Testis (tissue), 2 donors: ENCODE measurements at regions not wholly inside any gene's neighbourhood (a gene's known extent, or its start where the extent isn't known, plus 50 kb on each side); places are given as distances from the start of the nearest gene placed in this dataset.

ENCODE experiments used
- DNase-seq: peaks from one replicate; pipeline ENCODE4 v3.0.0-alpha.2; 2019
- H3K27ac ChIP-seq, 2 donors: fragments of 200-600 bp; sonication (generic); one replicate each; pipeline ENCODE4 v1.5.1; 2019
- H3K27me3 ChIP-seq: fragments of 200-600 bp; sonication (generic); one replicate; pipeline ENCODE4 v1.5.1; 2019
- H3K36me3 ChIP-seq: fragments of 200-600 bp; sonication (generic); one replicate; pipeline ENCODE4 v1.5.1; 2017; ENCODE audit warnings: low read depth; ENCODE audit errors: missing control alignments
- H3K4me1 ChIP-seq: fragments of 200-600 bp; sonication (generic); one replicate; pipeline ENCODE4 v1.5.1; 2019
- H3K4me3 ChIP-seq, 2 donors: fragments of 200-600 bp; sonication (generic); one replicate each; pipeline ENCODE4 v1.5.1; 2017 to 2019
- H3K9me3 ChIP-seq: fragments of 200-600 bp; sonication (generic); one replicate; pipeline ENCODE4 v1.5.1; 2017
- POLR2A ChIP-seq: fragments of 450-650 bp; IDR thresholded peaks from one replicate; pipeline ENCODE4 v1.6.1; 2017; ENCODE audit warnings: antibody characterized with exemption, mild to moderate bottlenecking, moderate library complexity
- WGBS, 2 donors: methylation state at CpG; one replicate each; pipeline ENCODE4 v1.1.5; 2018; 5-methylcytosine and 5-hydroxymethylcytosine counted together
- intact Hi-C: fragments of 100-400 bp; cut with DNase I; formaldehyde crosslinking; loops from one replicate; pipeline ENCODE4 v1.15.1; 2023; ENCODE audit warnings: low total_unique reads
- TF ChIP-seq, protein P1 (sequence below), 3 experiments: fragments of 450-650 bp in 2 of 3; fragments of 200-600 bp in 1 of 3; sonication (generic) in 1 of 3; IDR thresholded peaks; one replicate each; pipeline ENCODE4 v1.5.1; 2016 to 2019; ENCODE audit warnings: antibody characterized with exemption in 3 of 3, mild to moderate bottlenecking in 2 of 3, moderate library complexity in 1 of 3

DNA sequence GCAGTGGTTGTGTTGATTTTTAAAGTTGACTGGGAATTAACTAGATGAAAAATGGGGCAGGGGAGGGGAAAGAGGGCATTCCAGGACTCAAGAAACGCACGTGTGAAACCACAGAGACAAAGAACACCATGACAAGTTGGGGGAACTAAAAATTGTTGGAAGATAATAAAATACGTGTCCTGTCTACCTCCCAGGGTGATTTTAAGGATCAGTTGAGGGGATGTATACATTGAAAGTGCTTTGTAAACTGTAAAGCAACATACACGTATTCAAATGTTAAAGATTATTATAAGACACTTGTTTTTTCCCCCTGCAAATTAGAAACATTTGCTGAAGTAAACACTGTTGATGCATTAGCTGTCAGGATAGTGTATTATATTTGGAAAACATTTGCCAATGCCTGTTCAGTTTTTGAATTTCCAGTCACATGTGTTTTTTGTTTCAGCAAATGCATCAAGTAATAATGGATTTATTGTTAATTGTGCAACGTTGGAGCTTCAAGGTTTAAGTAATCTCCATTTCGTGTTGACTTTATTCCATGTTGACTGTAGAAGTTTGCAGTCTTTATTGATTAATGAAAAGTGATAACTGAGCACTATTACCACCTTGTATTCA, 412.7 kb downstream of the ACTL7B start:
- TF ChIP-seq POLR2A, result no peak
- TF ChIP-seq, protein P1, sequence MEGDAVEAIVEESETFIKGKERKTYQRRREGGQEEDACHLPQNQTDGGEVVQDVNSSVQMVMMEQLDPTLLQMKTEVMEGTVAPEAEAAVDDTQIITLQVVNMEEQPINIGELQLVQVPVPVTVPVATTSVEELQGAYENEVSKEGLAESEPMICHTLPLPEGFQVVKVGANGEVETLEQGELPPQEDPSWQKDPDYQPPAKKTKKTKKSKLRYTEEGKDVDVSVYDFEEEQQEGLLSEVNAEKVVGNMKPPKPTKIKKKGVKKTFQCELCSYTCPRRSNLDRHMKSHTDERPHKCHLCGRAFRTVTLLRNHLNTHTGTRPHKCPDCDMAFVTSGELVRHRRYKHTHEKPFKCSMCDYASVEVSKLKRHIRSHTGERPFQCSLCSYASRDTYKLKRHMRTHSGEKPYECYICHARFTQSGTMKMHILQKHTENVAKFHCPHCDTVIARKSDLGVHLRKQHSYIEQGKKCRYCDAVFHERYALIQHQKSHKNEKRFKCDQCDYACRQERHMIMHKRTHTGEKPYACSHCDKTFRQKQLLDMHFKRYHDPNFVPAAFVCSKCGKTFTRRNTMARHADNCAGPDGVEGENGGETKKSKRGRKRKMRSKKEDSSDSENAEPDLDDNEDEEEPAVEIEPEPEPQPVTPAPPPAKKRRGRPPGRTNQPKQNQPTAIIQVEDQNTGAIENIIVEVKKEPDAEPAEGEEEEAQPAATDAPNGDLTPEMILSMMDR (IDR thresholded peaks at IDR 0.05), result no peak
- Histone ChIP-seq H3K27ac (no peak overlapping the region), H3K4me1 (no peaks in the 10 kb centered on the region)

DNA sequence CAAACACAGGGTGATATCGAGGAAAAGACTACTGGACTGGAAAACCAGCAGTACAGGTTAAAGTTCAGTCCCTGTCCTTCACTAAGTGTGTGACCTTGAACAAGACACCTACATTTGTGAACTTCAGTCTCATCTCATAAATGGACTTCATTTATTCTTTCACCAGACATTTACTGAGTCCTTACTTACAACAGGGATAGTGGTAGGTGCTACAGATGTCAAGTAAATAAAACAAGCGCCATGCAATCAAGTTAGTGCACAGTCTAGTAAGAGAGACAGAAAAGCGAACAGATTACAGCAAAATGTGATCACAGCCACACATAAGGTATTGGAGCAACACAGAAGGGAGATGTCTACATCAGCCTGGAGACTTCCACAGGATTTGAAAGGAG, 413.2 kb downstream of the ACTL7B start:
- no peak for DNase-seq
- no peak overlapping the region for H3K4me3 ChIP-seq
- intact Hi-C loops, result no loop called here
- no peaks in the 10 kb centered on the region for H3K9me3 ChIP-seq
- H3K27ac ChIP-seq, result no peak overlapping the region
- H3K36me3 ChIP-seq, result no peaks in the 10 kb centered on the region
- no peaks in the 10 kb centered on the region for H3K27me3 ChIP-seq
- TF ChIP-seq, protein P1 (IDR thresholded peaks at IDR 0.05), result no peak
- TF ChIP-seq POLR2A, result no peak
- 84 to 89% methylated on average over 3 of the region's 3 CpGs for WGBS, 2 donors
- no peaks in the 10 kb centered on the region for H3K4me1 ChIP-seq

More for the DNA sequence above, 412.7 kb downstream of the ACTL7B start:
- intact Hi-C loops, result no loop called here
- Histone ChIP-seq H3K36me3 (no peaks in the 10 kb centered on the region), H3K9me3 (no peaks in the 10 kb centered on the region), H3K4me3 (no peak overlapping the region), H3K27me3 (no peaks in the 10 kb centered on the region)
- WGBS, 2 donors, result 58 to 63% methylated on average over 6 of the region's 6 CpGs
- DNase-seq, result no peak

DNA sequence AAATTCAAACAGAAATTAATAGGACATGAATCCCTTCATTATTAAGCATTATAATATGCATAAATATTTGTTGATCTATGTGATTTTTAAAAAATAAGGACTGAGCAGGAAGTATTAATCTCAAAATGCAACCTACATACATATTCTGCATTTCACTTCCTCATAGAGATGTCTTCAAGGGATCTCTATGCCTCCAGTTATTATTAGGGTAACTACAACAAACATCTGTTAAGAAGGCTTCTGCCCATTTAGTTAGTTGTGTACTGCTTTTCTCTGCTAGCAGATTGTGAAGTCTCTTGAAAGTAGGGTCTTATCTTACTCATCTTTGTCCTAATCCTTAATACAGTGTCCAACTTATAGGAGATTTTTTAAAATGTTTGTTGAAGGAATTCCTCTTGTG, 414.1 kb downstream of the ACTL7B start:
- Histone ChIP-seq H3K9me3 (no peaks in the 10 kb centered on the region), H3K4me1 (no peaks in the 10 kb centered on the region), H3K36me3 (no peaks in the 10 kb centered on the region), H3K27me3 (no peaks in the 10 kb centered on the region), H3K27ac (no peak overlapping the region), H3K4me3 (no peak overlapping the region)
- DNase-seq, result no peak
- TF ChIP-seq, protein P1 (IDR thresholded peaks at IDR 0.05), result no peak
- TF ChIP-seq POLR2A, result no peak
- intact Hi-C loops, result no loop called here

DNA sequence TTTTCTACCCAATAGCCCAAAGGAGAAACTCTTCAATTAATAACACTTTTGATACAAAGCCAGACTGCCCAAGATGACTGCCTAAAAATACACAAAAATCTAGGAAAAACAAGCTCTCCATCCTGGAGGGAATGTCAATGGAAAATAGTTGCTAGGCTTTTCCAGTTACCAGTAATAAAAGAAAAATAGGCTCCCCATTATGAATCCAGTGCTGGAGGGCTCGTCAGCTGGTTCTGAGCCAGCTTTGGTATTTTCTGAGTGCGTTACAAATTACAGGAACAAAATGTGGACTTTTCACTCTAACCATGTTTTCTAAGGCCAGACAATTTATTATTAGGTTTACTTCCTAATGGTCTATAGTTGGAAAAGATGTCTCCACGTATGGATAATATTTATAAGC, 414.5 kb downstream of the ACTL7B start:
- H3K9me3 ChIP-seq, result no peaks in the 10 kb centered on the region
- TF ChIP-seq, protein P1 (IDR thresholded peaks at IDR 0.05), result no peak
- TF ChIP-seq POLR2A, result no peak
- no peak for DNase-seq
- no peak overlapping the region for H3K4me3 ChIP-seq
- H3K36me3 ChIP-seq, result no peaks in the 10 kb centered on the region
- intact Hi-C loops, result no loop called here
- H3K27ac ChIP-seq, result no peak overlapping the region
- whole genome bisulfite sequencing, 2 donors, result 50 to 64% methylated on average over 3 of the region's 3 CpGs
- H3K4me1 ChIP-seq, result no peaks in the 10 kb centered on the region
- no peaks in the 10 kb centered on the region for H3K27me3 ChIP-seq

DNA sequence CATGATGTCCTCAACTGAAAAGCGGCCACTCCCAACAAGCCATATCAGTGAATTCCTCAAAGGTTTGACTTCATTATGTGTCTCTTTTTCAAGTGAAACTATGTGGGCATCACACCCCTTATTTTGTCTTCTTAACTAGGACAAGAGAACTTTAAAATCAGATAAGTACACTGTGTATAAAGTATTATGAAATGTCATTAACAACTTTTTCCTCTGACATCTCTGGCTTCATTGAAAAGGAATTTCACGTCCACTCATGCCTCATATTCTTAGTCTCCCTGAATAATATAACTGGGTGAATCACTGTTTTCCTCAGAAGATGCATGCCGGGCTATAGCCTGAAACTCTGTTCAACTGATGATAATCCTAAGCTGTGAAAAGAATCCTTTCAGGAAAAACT, 415.8 kb downstream of the ACTL7B start:
- Histone ChIP-seq H3K27me3 (no peaks in the 10 kb centered on the region), H3K27ac (no peak overlapping the region), H3K4me1 (no peaks in the 10 kb centered on the region), H3K36me3 (no peaks in the 10 kb centered on the region), H3K4me3 (no peak overlapping the region), H3K9me3 (no peaks in the 10 kb centered on the region)
- WGBS, 2 donors, result 67 to 83% methylated on average over 3 of the region's 3 CpGs
- DNase-seq, result no peak
- TF ChIP-seq, protein P1 (IDR thresholded peaks at IDR 0.05), result no peak
- no peak for TF ChIP-seq POLR2A
- intact Hi-C loops, result loop anchor here (10.0 kb wide), 1 partner anchor 985 kb away; no protein-coding TSS in a partner anchor
